ENCODE measurements at regions not wholly inside any gene's neighbourhood (a gene's known extent, or its start where the extent isn't known, plus 50 kb on each side); places are given as distances from the start of the nearest gene placed in this dataset.

- TF ChIP-seq, protein P1, sequence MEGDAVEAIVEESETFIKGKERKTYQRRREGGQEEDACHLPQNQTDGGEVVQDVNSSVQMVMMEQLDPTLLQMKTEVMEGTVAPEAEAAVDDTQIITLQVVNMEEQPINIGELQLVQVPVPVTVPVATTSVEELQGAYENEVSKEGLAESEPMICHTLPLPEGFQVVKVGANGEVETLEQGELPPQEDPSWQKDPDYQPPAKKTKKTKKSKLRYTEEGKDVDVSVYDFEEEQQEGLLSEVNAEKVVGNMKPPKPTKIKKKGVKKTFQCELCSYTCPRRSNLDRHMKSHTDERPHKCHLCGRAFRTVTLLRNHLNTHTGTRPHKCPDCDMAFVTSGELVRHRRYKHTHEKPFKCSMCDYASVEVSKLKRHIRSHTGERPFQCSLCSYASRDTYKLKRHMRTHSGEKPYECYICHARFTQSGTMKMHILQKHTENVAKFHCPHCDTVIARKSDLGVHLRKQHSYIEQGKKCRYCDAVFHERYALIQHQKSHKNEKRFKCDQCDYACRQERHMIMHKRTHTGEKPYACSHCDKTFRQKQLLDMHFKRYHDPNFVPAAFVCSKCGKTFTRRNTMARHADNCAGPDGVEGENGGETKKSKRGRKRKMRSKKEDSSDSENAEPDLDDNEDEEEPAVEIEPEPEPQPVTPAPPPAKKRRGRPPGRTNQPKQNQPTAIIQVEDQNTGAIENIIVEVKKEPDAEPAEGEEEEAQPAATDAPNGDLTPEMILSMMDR (IDR thresholded peaks at IDR 0.05; ENCODE audit: extremely low read depth, missing control alignments): no peak
- DNase-seq (ENCODE audit: low spot score): no peak
These were observed 226.2 kb upstream of the KLF4 start for GRCh38 chr9:107715740-107716139.

DNA sequence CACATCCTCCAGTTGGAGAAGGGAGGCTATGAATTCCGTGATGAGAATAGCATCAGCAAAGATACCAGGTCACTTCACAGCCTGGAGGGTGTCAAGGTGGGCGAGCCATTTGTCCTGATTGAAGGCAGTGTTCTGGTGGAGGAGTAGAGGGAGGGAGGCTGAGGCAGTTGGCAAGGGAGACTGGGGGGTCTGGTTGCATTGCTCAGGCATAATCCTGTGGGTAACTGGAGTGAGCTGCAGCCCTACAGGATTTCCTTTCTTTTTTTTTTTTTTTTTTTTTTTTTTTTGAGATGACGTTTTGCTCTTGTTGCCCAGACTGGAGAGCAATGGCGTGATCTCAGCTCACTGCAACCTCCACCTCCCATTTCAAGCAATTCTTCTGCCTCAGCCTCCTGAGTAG, 223.9 kb upstream of the KLF4 start:
- TF ChIP-seq, protein P1 (IDR thresholded peaks at IDR 0.05; ENCODE audit: extremely low read depth, missing control alignments): no peak
- DNase-seq (ENCODE audit: low spot score): no peak

- no peak for DNase-seq (ENCODE audit: low spot score)
- TF ChIP-seq, protein P1 (IDR thresholded peaks at IDR 0.05; ENCODE audit: extremely low read depth, missing control alignments): no peak
These were observed 222.8 kb upstream of the KLF4 start for GRCh38 chr9:107712390-107712789.

- no peak for DNase-seq (ENCODE audit: low spot score)
- TF ChIP-seq, protein P1 (IDR thresholded peaks at IDR 0.05; ENCODE audit: extremely low read depth, missing control alignments): no peak
These were observed 222.0 kb upstream of the KLF4 start for GRCh38 chr9:107711542-107711941.

DNA sequence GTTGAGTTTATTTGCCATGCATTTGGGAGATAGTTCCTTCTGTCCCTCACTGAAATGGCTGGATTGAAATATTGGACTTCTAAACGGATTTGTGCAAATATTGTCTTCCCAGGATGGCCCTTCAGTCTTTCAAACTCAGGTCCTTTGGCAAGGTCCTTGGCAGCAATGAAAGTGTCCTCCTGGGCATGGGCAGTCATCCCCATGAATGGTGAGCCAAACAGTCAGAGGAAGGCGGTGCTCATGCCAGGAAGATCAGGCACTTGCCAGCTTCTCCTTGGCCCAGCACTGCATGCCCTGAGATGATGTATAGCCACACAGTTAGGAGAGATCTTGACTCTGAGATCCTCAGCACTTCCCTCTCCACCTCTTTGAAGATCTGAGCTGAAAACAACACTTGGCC, 221.4 kb upstream of the KLF4 start:
- DNase-seq (ENCODE audit: low spot score): no peak

GRCh38 chr9:107710546-107710945, 221.0 kb upstream of the KLF4 start:
- no peak for DNase-seq (ENCODE audit: low spot score)
- TF ChIP-seq, protein P1 (IDR thresholded peaks at IDR 0.05; ENCODE audit: extremely low read depth, missing control alignments): no peak

More for the DNA sequence above, 221.4 kb upstream of the KLF4 start:
- TF ChIP-seq, protein P1 (IDR thresholded peaks at IDR 0.05; ENCODE audit: extremely low read depth, missing control alignments): no peak

DNA sequence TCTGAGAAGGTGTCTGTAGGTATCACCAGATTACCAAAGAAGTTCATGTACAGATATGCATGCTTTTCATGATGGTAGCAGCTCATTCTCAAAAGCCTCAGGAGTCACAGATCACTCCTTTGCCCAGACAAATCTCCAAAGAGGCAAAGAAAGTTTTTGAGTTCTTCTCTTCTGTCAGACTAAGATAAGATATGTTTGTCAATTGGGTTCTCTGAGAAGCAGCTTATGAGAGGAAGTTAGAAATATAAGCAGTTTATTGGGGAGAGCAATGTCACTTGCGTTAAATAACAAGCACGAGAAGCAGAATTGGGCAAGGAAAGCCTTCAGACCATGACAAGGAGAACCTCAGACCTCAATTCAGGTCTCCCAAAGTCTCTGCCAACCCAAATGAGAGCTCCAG, 219.2 kb upstream of the KLF4 start:
- TF ChIP-seq, protein P1 (IDR thresholded peaks at IDR 0.05; ENCODE audit: extremely low read depth, missing control alignments): no peak
- no peak for DNase-seq (ENCODE audit: low spot score)
